ENCODE measurements at regions not wholly inside any gene's neighbourhood (a gene's known extent, or its start where the extent isn't known, plus 50 kb on each side); places are given as distances from the start of the nearest gene placed in this dataset.
A peak's percentile ranks its signal among the peaks of the same experiment; 100 is the strongest.
"Not testable (repeated sequence)": the region's sequence is repeated elsewhere in the genome, so short reads cannot be mapped to it uniquely, and the experiment has no call there.

- not testable (repeated sequence) for DNase-seq
Observed at GRCh38 chr16:29274055-29275035, 132.2 kb downstream of the NPIPB11 start.

GRCh38 chr16:29273298-29274054 is 133.0 kb downstream of the NPIPB11 start:
- DNase-seq, result not testable (repeated sequence)

GRCh38 chr16:29271721-29272675 is 134.5 kb downstream of the NPIPB11 start:
- DNase-seq, result not testable (repeated sequence)

GRCh38 chr16:29270923-29271322 is 135.6 kb downstream of the NPIPB11 start:
- DNase-seq, result not testable (repeated sequence)

- DNase-seq, result not testable (repeated sequence)
Observed at GRCh38 chr16:29270033-29270432, 136.5 kb downstream of the NPIPB11 start.

GRCh38 chr16:29269192-29269811 is 137.2 kb downstream of the NPIPB11 start:
- DNase-seq, result not testable (repeated sequence)

GRCh38 chr16:29268785-29269191 is 137.7 kb downstream of the NPIPB11 start:
- DNase-seq, result not testable (repeated sequence)

- not testable (repeated sequence) for DNase-seq
Observed at GRCh38 chr16:29268348-29268747, 138.2 kb downstream of the NPIPB11 start.

- not testable (repeated sequence) for DNase-seq
Observed at GRCh38 chr16:29267891-29268290, 138.6 kb downstream of the NPIPB11 start.

GRCh38 chr16:29267055-29267619 is 139.4 kb downstream of the NPIPB11 start:
- not testable (repeated sequence) for DNase-seq

- DNase-seq, result not testable (repeated sequence)
Observed at GRCh38 chr16:29266612-29267011, 139.9 kb downstream of the NPIPB11 start.

GRCh38 chr16:29265255-29265853 is 141.2 kb downstream of the NPIPB11 start:
- DNase-seq, result peak; percentile 45

GRCh38 chr16:29264080-29264837 is 142.3 kb downstream of the NPIPB11 start:
- not testable (repeated sequence) for DNase-seq

GRCh38 chr16:29262725-29263124 is 143.8 kb downstream of the NPIPB11 start:
- not testable (repeated sequence) for DNase-seq

- not testable (repeated sequence) for DNase-seq
Observed at GRCh38 chr16:29261427-29262248, 144.9 kb downstream of the NPIPB11 start.

- DNase-seq, result not testable (repeated sequence)
Observed at GRCh38 chr16:29260683-29261426, 145.7 kb downstream of the NPIPB11 start.

GRCh38 chr16:29259635-29260457 is 146.7 kb downstream of the NPIPB11 start:
- DNase-seq, result not testable (repeated sequence)

All from left kidney (tissue), 1 donor.